ENCODE measurements at regions not wholly inside any gene's neighbourhood (a gene's known extent, or its start where the extent isn't known, plus 50 kb on each side); places are given as distances from the start of the nearest gene placed in this dataset.
"Not testable (repeated sequence)": the region's sequence is repeated elsewhere in the genome, so short reads cannot be mapped to it uniquely, and the experiment has no call there.

DNA sequence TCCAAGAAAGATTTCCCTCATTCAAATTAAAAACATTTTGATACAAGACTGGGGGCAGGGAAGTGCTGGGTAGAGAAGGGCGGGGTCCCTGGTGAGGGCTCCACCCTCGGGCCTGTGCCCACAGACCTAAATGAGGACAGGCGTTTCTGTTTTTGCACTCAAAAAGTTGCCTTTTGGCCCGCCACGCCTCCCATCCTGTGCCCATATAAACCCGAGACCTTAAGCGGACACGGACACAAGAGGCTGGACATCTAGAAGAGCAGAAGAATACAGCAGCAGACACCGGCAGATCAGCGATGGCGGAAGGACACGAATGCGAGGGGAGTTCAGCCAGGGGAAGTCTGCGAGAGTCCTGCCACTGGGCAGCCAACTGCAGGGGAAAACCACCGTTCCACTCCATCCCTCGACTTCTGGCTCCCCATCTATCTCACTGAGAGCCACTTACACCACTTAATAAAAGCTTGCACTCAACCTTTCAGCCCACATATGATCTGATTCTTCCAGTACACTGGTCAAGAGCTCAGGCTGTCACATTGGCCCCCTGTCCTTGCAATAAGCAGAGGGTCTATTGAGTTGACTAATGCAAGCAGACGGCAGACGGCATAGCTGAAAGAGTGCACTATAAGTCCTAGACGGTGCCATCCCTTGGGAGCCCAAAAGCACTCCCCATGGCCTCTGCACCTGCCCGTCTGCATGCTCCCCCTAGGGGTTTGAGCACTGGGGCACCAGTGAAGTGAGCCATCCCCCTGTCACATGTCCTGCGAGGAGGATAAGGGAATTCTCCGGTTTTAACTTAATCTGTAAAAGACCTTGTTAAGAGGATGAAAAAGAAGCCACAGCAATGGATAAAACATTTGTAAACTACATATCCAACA, 181.8 kb upstream of the PRSS1 start:
- H3K27ac ChIP-seq (ENCODE audit: low read depth, low read length), result no peak overlapping the region
- no peaks in the 10 kb centered on the region for H3K79me2 ChIP-seq (ENCODE audit: insufficient read depth, low read length)
- no peak overlapping the region for H3K4me3 ChIP-seq (replicated peaks in 1 of 2; ENCODE audit: low read depth in 1 of 2, low read length in 2 of 2)
- H3K27me3 ChIP-seq (ENCODE audit: insufficient read depth, low read length), result no peaks in the 10 kb centered on the region
- peak overlapping the region; percentile 70 for H3K4me2 ChIP-seq (ENCODE audit: low read length)
- no peak overlapping the region for H3K9ac ChIP-seq (ENCODE audit: low read length)
- no peaks in the 10 kb centered on the region for H3K36me3 ChIP-seq (ENCODE audit: control insufficient read depth in 1 of 2, insufficient read depth in 2 of 2, low read length in 2 of 2)
- ChIA-PET POLR2A (interaction anchor here (0.6 kb wide), 1 partner anchor 244 kb away, joined by 3 read pairs; no protein-coding TSS in a partner anchor), CTCF (interaction anchor here (1.6 to 2.4 kb wide), 2 partner anchors 9 to 20 kb away, joined by 7 to 10 read pairs; no protein-coding TSS in a partner anchor), RAD21 (ENCODE audit: low non-redundant PET in 1 of 2, low total read pairs in 2 of 2, uncharacterized antibody in 2 of 2, unreplicated experiment in 2 of 2) (no interaction called here)
- no peaks in the 10 kb centered on the region for H4K20me1 ChIP-seq (ENCODE audit: insufficient read depth)
- DNase-seq (ENCODE audit: low read depth, low spot score) (no peak), ATAC-seq (peak; percentile 70)
- BruUV-seq (replicated peaks), result no TSS peak
- intact Hi-C loops (cut with micrococcal nuclease), result no loop called here
- no peaks in the 10 kb centered on the region for H3K9me3 ChIP-seq (ENCODE audit: control insufficient read depth in 1 of 2, insufficient read depth in 1 of 2, low read depth in 1 of 2, low read length in 2 of 2)
- H2AFZ ChIP-seq (ENCODE audit: low read depth, low read length, poor library complexity, severe bottlenecking), result peak overlapping the region; percentile 75
- H3K9me2 ChIP-seq (ENCODE audit: insufficient read depth), result no peaks in the 10 kb centered on the region
- TF ChIP-seq, protein P1, sequence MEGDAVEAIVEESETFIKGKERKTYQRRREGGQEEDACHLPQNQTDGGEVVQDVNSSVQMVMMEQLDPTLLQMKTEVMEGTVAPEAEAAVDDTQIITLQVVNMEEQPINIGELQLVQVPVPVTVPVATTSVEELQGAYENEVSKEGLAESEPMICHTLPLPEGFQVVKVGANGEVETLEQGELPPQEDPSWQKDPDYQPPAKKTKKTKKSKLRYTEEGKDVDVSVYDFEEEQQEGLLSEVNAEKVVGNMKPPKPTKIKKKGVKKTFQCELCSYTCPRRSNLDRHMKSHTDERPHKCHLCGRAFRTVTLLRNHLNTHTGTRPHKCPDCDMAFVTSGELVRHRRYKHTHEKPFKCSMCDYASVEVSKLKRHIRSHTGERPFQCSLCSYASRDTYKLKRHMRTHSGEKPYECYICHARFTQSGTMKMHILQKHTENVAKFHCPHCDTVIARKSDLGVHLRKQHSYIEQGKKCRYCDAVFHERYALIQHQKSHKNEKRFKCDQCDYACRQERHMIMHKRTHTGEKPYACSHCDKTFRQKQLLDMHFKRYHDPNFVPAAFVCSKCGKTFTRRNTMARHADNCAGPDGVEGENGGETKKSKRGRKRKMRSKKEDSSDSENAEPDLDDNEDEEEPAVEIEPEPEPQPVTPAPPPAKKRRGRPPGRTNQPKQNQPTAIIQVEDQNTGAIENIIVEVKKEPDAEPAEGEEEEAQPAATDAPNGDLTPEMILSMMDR (IDR thresholded peaks at IDR 0.05 in 2 of 3, conservative IDR thresholded peaks at IDR 0.05 in 1 of 3; ENCODE audit: borderline replicate concordance in 1 of 3, insufficient read depth in 1 of 3, low read depth in 2 of 3, low read length in 2 of 3), result peak in 2 of 3 experiments; percentile 21 to 25; a peak in 2 of 6 replicates
- no peak for TF ChIP-seq SRF (IDR thresholded peaks at IDR 0.05; ENCODE audit: low read depth)
- peaks cover 5 to 17% of the 10 kb centered on the region in 2 experiments for H3K4me1 ChIP-seq (ENCODE audit: control insufficient read depth in 1 of 2, insufficient read depth in 2 of 2, low read length in 2 of 2)

- TF ChIP-seq CEBPB (IDR thresholded peaks at IDR 0.05; ENCODE audit: low read depth) (no peak), ZNF274 (IDR thresholded peaks at IDR 0.05; ENCODE audit: low read depth, low read length) (no peak), CBX3 (IDR thresholded peaks at IDR 0.05; ENCODE audit: low read depth) (no peak), JUND (IDR thresholded peaks at IDR 0.05) (no peak)
- Histone ChIP-seq H4K20me1 (ENCODE audit: insufficient read depth) (no peaks in the 10 kb centered on the region), H3K79me2 (ENCODE audit: insufficient read depth, low read length) (no peaks in the 10 kb centered on the region), H3K36me3 (ENCODE audit: control insufficient read depth in 1 of 2, insufficient read depth in 2 of 2, low read length in 2 of 2) (no peaks in the 10 kb centered on the region), H3K27me3 (ENCODE audit: insufficient read depth, low read length) (no peaks in the 10 kb centered on the region), H3K4me3 (replicated peaks in 1 of 2; ENCODE audit: low read depth in 1 of 2, low read length in 2 of 2) (no peak overlapping the region), H2AFZ (ENCODE audit: low read depth, low read length, poor library complexity, severe bottlenecking) (no peak overlapping the region), H3K27ac (ENCODE audit: low read depth, low read length) (no peak overlapping the region), H3K9me3 (ENCODE audit: control insufficient read depth in 1 of 2, insufficient read depth in 1 of 2, low read depth in 1 of 2, low read length in 2 of 2) (no peaks in the 10 kb centered on the region), H3K9ac (ENCODE audit: low read length) (no peak overlapping the region), H3K9me2 (ENCODE audit: insufficient read depth) (no peaks in the 10 kb centered on the region), H3K4me1 (ENCODE audit: control insufficient read depth in 1 of 2, insufficient read depth in 2 of 2, low read length in 2 of 2) (peaks cover 5 to 17% of the 10 kb centered on the region in 2 experiments), H3K4me2 (ENCODE audit: low read length) (no peak overlapping the region)
- ChIA-PET CTCF (interaction anchor here (2.4 kb wide), 1 partner anchor 21 kb away, joined by 10 read pairs; no protein-coding TSS in a partner anchor), RAD21 (ENCODE audit: low non-redundant PET in 1 of 2, low total read pairs in 2 of 2, uncharacterized antibody in 2 of 2, unreplicated experiment in 2 of 2) (no interaction called here), POLR2A (no interaction called here)
- BruUV-seq (replicated peaks), result no TSS peak
- no peak for DNase-seq (ENCODE audit: low read depth, low spot score)
- ATAC-seq, result no peak
- intact Hi-C loops (cut with micrococcal nuclease), result no loop called here
Measured at GRCh38 chr7:142566271-142566670, 183.0 kb upstream of the PRSS1 start.

GRCh38 chr7:142564125-142564524, 185.1 kb upstream of the PRSS1 start:
- H3K27me3 ChIP-seq (ENCODE audit: insufficient read depth, low read length); H3K79me2 ChIP-seq (ENCODE audit: insufficient read depth, low read length); H4K20me1 ChIP-seq (ENCODE audit: insufficient read depth); RAD21 ChIA-PET (ENCODE audit: low non-redundant PET in 1 of 2, low total read pairs in 2 of 2, uncharacterized antibody in 2 of 2, unreplicated experiment in 2 of 2); DNase-seq (ENCODE audit: low read depth, low spot score); H3K4me2 ChIP-seq (ENCODE audit: low read length); H3K9ac ChIP-seq (ENCODE audit: low read length); CTCF ChIA-PET; POLR2A ChIA-PET; H3K4me3 ChIP-seq (replicated peaks in 1 of 2; ENCODE audit: low read depth in 1 of 2, low read length in 2 of 2); H3K9me2 ChIP-seq (ENCODE audit: insufficient read depth); intact Hi-C loops (cut with micrococcal nuclease); H3K9me3 ChIP-seq (ENCODE audit: control insufficient read depth in 1 of 2, insufficient read depth in 1 of 2, low read depth in 1 of 2, low read length in 2 of 2); H2AFZ ChIP-seq (ENCODE audit: low read depth, low read length, poor library complexity, severe bottlenecking); ATAC-seq; H3K27ac ChIP-seq (ENCODE audit: low read depth, low read length); H3K36me3 ChIP-seq (ENCODE audit: control insufficient read depth in 1 of 2, insufficient read depth in 2 of 2, low read length in 2 of 2); BruUV-seq (replicated peaks): not testable (repeated sequence)
- peaks cover 5 to 15% of the 10 kb centered on the region in 2 experiments for H3K4me1 ChIP-seq (ENCODE audit: control insufficient read depth in 1 of 2, insufficient read depth in 2 of 2, low read length in 2 of 2)

All from HCT116 (cell line).